Panc1 (cell line): ENCODE measurements at regions not wholly inside any gene's neighbourhood (a gene's known extent, or its start where the extent isn't known, plus 50 kb on each side); places are given as distances from the start of the nearest gene placed in this dataset.

Experiments used
- ATAC-seq: fragments of 200-7000 bp; cut with Tn5 transposase; 2 replicates; pipeline ENCODE4 v1.9.1; 2020; ENCODE audit warnings: mild to moderate bottlenecking, moderate library complexity
- BruUV-seq: library from RNA; stranded (reverse); fragments of 400-500 nt; replicated peaks from 2 replicates; lab custom pipeline; 2021; lab: Mats Ljungman, UMichigan
- CTCF ChIA-PET: fragments of 300-600 bp; sonication (Branson Sonifier 250); formaldehyde crosslinking; loops from one replicate; lab custom pipeline; 2022; ENCODE audit warnings: antibody characterized with exemption; lab: Charles Lee
- POLR2A ChIA-PET: fragments of 300-600 bp; sonication (Branson Sonifier 250); formaldehyde crosslinking; loops from one replicate; lab custom pipeline; 2022; ENCODE audit warnings: antibody characterized with exemption; lab: Charles Lee
- DNase-seq: peaks from one replicate; pipeline ENCODE4 v3.0.0-alpha.2; 2010; ENCODE audit warnings: low read depth, low spot score
- H3K27ac ChIP-seq: 2 replicates; pipeline ENCODE4 v1.5.1; 2011; ENCODE audit warnings: mild to moderate bottlenecking, low read length, inconsistent platforms
- H3K27me3 ChIP-seq: fragments of 200-500 bp; sonication (Bioruptor generic); 2 replicates; pipeline ENCODE4 v1.6.0; 2014; ENCODE audit warnings: low read length, inconsistent platforms; ENCODE audit not compliant: control insufficient read depth, insufficient read depth
- H3K36me3 ChIP-seq: fragments of 200-500 bp; sonication (Bioruptor generic); 2 replicates; pipeline ENCODE4 v1.5.1; 2014; ENCODE audit warnings: inconsistent platforms, mild to moderate bottlenecking, low read length, moderate library complexity; ENCODE audit not compliant: control insufficient read depth, insufficient read depth
- H3K4me1 ChIP-seq: 2 replicates; pipeline ENCODE4 v1.5.1; 2011; ENCODE audit warnings: inconsistent platforms, mild to moderate bottlenecking, low read length, moderate library complexity; ENCODE audit not compliant: control insufficient read depth, insufficient read depth
- H3K4me3 ChIP-seq, 2 experiments: 2 replicates each; pipeline ENCODE4 v1.5.1; 2011 to 2012; ENCODE audit warnings: low read depth in 2 of 2, low read length in 2 of 2, mild to moderate bottlenecking in 2 of 2, inconsistent platforms in 1 of 2, moderate library complexity in 1 of 2
- H3K9me3 ChIP-seq: fragments of 200-500 bp; sonication (Bioruptor generic); 2 replicates; pipeline ENCODE4 v1.5.1; 2014; ENCODE audit warnings: low read depth, mild to moderate bottlenecking, inconsistent platforms, low read length, moderate library complexity; ENCODE audit not compliant: control insufficient read depth, insufficient read depth
- CTCF ChIP-seq: fragments of 450-650 bp; IDR thresholded peaks from 2 replicates; pipeline ENCODE4 v1.5.1; 2017; ENCODE audit warnings: mild to moderate bottlenecking
- POLR2AphosphoS5 ChIP-seq: IDR thresholded peaks from 2 replicates; pipeline ENCODE4 v1.6.1; 2012; ENCODE audit warnings: mild to moderate bottlenecking, low read depth, low read length, moderate library complexity
- REST ChIP-seq, 2 experiments: IDR thresholded peaks; 2 replicates each; pipeline ENCODE4 v1.6.1; 2011 to 2012; ENCODE audit warnings: low read depth in 2 of 2, control low read depth in 1 of 2, low read length in 1 of 2, mild to moderate bottlenecking in 1 of 2, moderate library complexity in 1 of 2; ENCODE audit not compliant: insufficient read depth in 1 of 2
- SIN3A ChIP-seq: IDR thresholded peaks from 2 replicates; pipeline ENCODE4 v1.6.1; 2012; ENCODE audit warnings: low read depth, mild to moderate bottlenecking, low read length, moderate library complexity, borderline replicate concordance; ENCODE audit not compliant: insufficient read depth
- TCF7L2 ChIP-seq: IDR thresholded peaks from 2 replicates; pipeline ENCODE4 v1.6.1; 2011; ENCODE audit warnings: mild to moderate bottlenecking, low read depth, low read length, inconsistent platforms
- in situ Hi-C: cut with HindIII; loops from 2 replicates; pipeline ENCODE4 v1.10.0; 2016; ENCODE audit warnings: low sequenced_read_pairs, low pct_unique_long_range_greater_than_20kb
- intact Hi-C: fragments of 100-400 bp; cut with micrococcal nuclease; formaldehyde crosslinking; loops from one replicate; pipeline ENCODE4 v1.10.0; 2022; ENCODE audit not compliant: unreplicated experiment

GRCh38 chr6:167698540-167698939 lies 128.2 kb upstream of the AFDN start:
- H3K27me3 ChIP-seq, result no peaks in the 10 kb centered on the region
- H3K36me3 ChIP-seq, result no peaks in the 10 kb centered on the region
- TF ChIP-seq SIN3A (no peak), TCF7L2 (no peak)
- no peak overlapping the region for H3K4me3 ChIP-seq
- CTCF ChIA-PET, result no interaction called here
- no peak for DNase-seq
- intact Hi-C loops (no loop called here), in situ Hi-C loops (no loop called here)
- BruUV-seq, result no TSS peak
- no peaks in the 10 kb centered on the region for H3K9me3 ChIP-seq
- no peaks in the 10 kb centered on the region for H3K4me1 ChIP-seq
- no peak overlapping the region for H3K27ac ChIP-seq
- POLR2A ChIA-PET, result no interaction called here
- no peak for ATAC-seq

- ChIA-PET CTCF (interaction anchor here (0.7 kb wide), 1 partner anchor 357 kb away, joined by 4 read pairs; no protein-coding TSS in a partner anchor), POLR2A (interaction anchor here (0.6 kb wide), 1 partner anchor 162 kb away, joined by 5 read pairs; no protein-coding TSS in a partner anchor)
- ATAC-seq, result peak; percentile 24; the same call in 1 of the 2 replicates
- Histone ChIP-seq H3K4me1 (no peaks in the 10 kb centered on the region), H3K9me3 (no peaks in the 10 kb centered on the region), H3K4me3 (no peak overlapping the region), H3K36me3 (no peaks in the 10 kb centered on the region), H3K27ac (no peak overlapping the region), H3K27me3 (no peaks in the 10 kb centered on the region)
- BruUV-seq, result no TSS peak
- no peak for DNase-seq
- in situ Hi-C loops, result no loop called here
- intact Hi-C loops, result no loop called here
- TF ChIP-seq CTCF (no peak), POLR2AphosphoS5 (no peak)
Observed at GRCh38 chr6:167699141-167699931, 127.4 kb upstream of the AFDN start.

GRCh38 chr6:167700199-167700598 lies 126.5 kb upstream of the AFDN start:
- H3K27ac ChIP-seq, result no peak overlapping the region
- no peak for ATAC-seq
- DNase-seq, result no peak
- H3K9me3 ChIP-seq, result no peaks in the 10 kb centered on the region
- POLR2A ChIA-PET, result no interaction called here
- in situ Hi-C loops (no loop called here), intact Hi-C loops (no loop called here)
- no peak overlapping the region for H3K4me3 ChIP-seq
- no peaks in the 10 kb centered on the region for H3K4me1 ChIP-seq
- H3K36me3 ChIP-seq, result no peaks in the 10 kb centered on the region
- TF ChIP-seq REST (IDR thresholded peaks at IDR 0.05; ENCODE audit: insufficient read depth in 1 of 2, low read depth in 2 of 2, low read length in 1 of 2) (no peak), CTCF (no peak), SIN3A (no peak), POLR2AphosphoS5 (no peak), TCF7L2 (no peak)
- no TSS peak for BruUV-seq
- CTCF ChIA-PET, result no interaction called here
- no peaks in the 10 kb centered on the region for H3K27me3 ChIP-seq
